Keratinocyte (primary cell): ENCODE measurements at regions not wholly inside any gene's neighbourhood (a gene's known extent, or its start where the extent isn't known, plus 50 kb on each side); places are given as distances from the start of the nearest gene placed in this dataset.

ENCODE experiments used
- EZH2 ChIP-seq: IDR thresholded peaks from one replicate; pipeline ENCODE4 v1.6.1; 2012; ENCODE audit warnings: inconsistent platforms, mild to moderate bottlenecking, low read length, moderate library complexity
- TF ChIP-seq, protein P1 (sequence below), 3 experiments: IDR thresholded peaks in 1 of 3; conservative IDR thresholded peaks in 1 of 3; optimal IDR thresholded peaks in 1 of 3; 2 replicates in 2 of 3; 3 replicates in 1 of 3; pipeline versions ENCODE3 to v1.5.1; 2011; ENCODE audit warnings: low read length in 3 of 3, mild to moderate bottlenecking in 3 of 3, moderate library complexity in 2 of 3, control low read depth in 1 of 3, inconsistent platforms in 1 of 3; ENCODE audit not compliant: insufficient read depth in 2 of 3; ENCODE audit errors: extremely low read depth in 1 of 3

DNA sequence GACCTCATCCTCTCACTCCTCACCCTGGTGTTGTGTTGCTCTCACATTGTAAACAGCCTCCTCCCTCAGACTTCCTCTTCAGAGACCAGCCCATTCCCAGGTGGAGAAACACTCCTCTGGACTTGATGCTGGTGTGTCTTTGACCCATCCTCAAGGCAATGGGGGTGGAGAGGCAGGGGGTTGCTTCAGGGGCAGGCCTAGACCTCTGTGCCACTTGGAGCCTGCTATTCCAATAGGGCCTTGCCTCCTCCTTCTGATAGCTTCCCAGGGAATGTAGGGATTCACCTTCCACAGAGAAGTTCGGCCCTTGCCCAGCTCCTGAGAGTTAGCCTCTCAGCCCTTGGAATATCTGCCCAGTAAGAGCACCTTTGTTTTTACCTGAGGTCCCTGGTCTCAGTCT is 606.6 kb upstream of the CADM1 start:
- TF ChIP-seq, protein P1, sequence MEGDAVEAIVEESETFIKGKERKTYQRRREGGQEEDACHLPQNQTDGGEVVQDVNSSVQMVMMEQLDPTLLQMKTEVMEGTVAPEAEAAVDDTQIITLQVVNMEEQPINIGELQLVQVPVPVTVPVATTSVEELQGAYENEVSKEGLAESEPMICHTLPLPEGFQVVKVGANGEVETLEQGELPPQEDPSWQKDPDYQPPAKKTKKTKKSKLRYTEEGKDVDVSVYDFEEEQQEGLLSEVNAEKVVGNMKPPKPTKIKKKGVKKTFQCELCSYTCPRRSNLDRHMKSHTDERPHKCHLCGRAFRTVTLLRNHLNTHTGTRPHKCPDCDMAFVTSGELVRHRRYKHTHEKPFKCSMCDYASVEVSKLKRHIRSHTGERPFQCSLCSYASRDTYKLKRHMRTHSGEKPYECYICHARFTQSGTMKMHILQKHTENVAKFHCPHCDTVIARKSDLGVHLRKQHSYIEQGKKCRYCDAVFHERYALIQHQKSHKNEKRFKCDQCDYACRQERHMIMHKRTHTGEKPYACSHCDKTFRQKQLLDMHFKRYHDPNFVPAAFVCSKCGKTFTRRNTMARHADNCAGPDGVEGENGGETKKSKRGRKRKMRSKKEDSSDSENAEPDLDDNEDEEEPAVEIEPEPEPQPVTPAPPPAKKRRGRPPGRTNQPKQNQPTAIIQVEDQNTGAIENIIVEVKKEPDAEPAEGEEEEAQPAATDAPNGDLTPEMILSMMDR (optimal IDR thresholded peaks at IDR 0.05 in 1 of 3, IDR thresholded peaks at IDR 0.05 in 1 of 3, conservative IDR thresholded peaks at IDR 0.05 in 1 of 3; ENCODE audit: extremely low read depth in 1 of 3, insufficient read depth in 2 of 3, low read length in 3 of 3): no peak
- no peak for TF ChIP-seq EZH2
